Inflammatory macrophage (primary cell): ENCODE measurements at regions not wholly inside any gene's neighbourhood (a gene's known extent, or its start where the extent isn't known, plus 50 kb on each side); places are given as distances from the start of the nearest gene placed in this dataset.
A peak's percentile ranks its signal among the peaks of the same experiment; 100 is the strongest.

ENCODE experiments used
- DNase-seq, 2 donors: peaks; one replicate each; pipeline ENCODE4 v3.0.0-alpha.2; 2020 to 2022

- DNase-seq: no peak
These were observed 160.1 kb upstream of the CSF3R start for GRCh38 chr1:36642802-36643201.

- no peak for DNase-seq
These were observed 159.1 kb upstream of the CSF3R start for GRCh38 chr1:36641776-36642175.

GRCh38 chr1:36639461-36639860 is 156.7 kb upstream of the CSF3R start:
- no peak for DNase-seq

- no peak for DNase-seq
These were observed 155.6 kb upstream of the CSF3R start for GRCh38 chr1:36638268-36638667.

GRCh38 chr1:36636206-36636605 is 153.5 kb upstream of the CSF3R start:
- no peak for DNase-seq

GRCh38 chr1:36635284-36635683 is 152.6 kb upstream of the CSF3R start:
- no peak for DNase-seq

GRCh38 chr1:36628804-36629203 is 146.1 kb upstream of the CSF3R start:
- no peak for DNase-seq

GRCh38 chr1:36626435-36626834 is 143.7 kb upstream of the CSF3R start:
- no peak for DNase-seq

GRCh38 chr1:36625935-36626310 is 143.2 kb upstream of the CSF3R start:
- DNase-seq: no peak

GRCh38 chr1:36625253-36625934 is 142.7 kb upstream of the CSF3R start:
- DNase-seq: no peak

- no peak for DNase-seq
These were observed 141.8 kb upstream of the CSF3R start for GRCh38 chr1:36624466-36624865.

- no peak for DNase-seq
These were observed 140.3 kb upstream of the CSF3R start for GRCh38 chr1:36622741-36623648.

- DNase-seq: peak; percentile 12 to 55
These were observed 138.8 kb upstream of the CSF3R start for GRCh38 chr1:36621531-36621930.

GRCh38 chr1:36620142-36620541 is 137.4 kb upstream of the CSF3R start:
- no peak for DNase-seq

GRCh38 chr1:36614991-36615390 is 132.3 kb upstream of the CSF3R start:
- DNase-seq: no peak

- DNase-seq: no peak
These were observed 131.9 kb upstream of the CSF3R start for GRCh38 chr1:36614571-36614970.

GRCh38 chr1:36613721-36614120 is 131.0 kb upstream of the CSF3R start:
- no peak for DNase-seq

- DNase-seq: no peak
These were observed 130.2 kb upstream of the CSF3R start for GRCh38 chr1:36612881-36613280.

GRCh38 chr1:36612121-36612520 is 129.4 kb upstream of the CSF3R start:
- DNase-seq: no peak

- DNase-seq: peak; percentile 57 to 66
These were observed 126.7 kb upstream of the CSF3R start for GRCh38 chr1:36609241-36610027.

GRCh38 chr1:36608272-36608671 is 125.6 kb upstream of the CSF3R start:
- DNase-seq: no peak

GRCh38 chr1:36607263-36607651 is 124.5 kb upstream of the CSF3R start:
- DNase-seq: no peak

GRCh38 chr1:36606641-36607262 is 124.0 kb upstream of the CSF3R start:
- DNase-seq: no peak
